ENCODE measurements at regions not wholly inside any gene's neighbourhood (a gene's known extent, or its start where the extent isn't known, plus 50 kb on each side); places are given as distances from the start of the nearest gene placed in this dataset.

DNA sequence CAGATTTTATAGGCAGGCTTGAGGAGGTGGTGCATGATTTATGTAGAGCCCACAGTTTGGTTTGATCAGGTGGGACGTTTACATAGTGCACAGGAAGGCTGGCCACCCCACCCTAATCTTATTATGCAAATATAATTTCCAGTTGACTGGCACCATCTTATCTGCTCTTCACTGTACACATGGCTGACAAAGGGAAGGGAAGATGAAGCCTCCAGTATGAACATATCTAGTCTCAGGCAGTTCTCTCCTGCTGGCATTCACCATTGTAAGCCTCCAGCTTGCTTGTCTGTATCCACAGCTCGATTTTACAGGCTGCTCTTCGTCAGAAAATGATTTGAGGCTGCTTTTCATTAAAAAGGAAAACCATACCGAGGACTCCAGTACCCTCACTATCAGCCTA, 278.3 kb downstream of the TECRL start:
- BruUV-seq (replicated peaks) = no TSS peak
- Mint-ChIP-seq H3K4me3 (ENCODE audit: low read depth, unreplicated experiment) (no peak overlapping the region), H3K4me1 (ENCODE audit: low read depth, unreplicated experiment) (no peaks in the 10 kb centered on the region), H3K27me3 (ENCODE audit: unreplicated experiment) (no peaks in the 10 kb centered on the region), H3K9me3 (ENCODE audit: low read depth, unreplicated experiment) (no peaks in the 10 kb centered on the region), H3K27ac (ENCODE audit: unreplicated experiment) (no peak overlapping the region), H3K36me3 (ENCODE audit: insufficient read depth, unreplicated experiment) (no peaks in the 10 kb centered on the region)
- TF ChIP-seq, protein P1, sequence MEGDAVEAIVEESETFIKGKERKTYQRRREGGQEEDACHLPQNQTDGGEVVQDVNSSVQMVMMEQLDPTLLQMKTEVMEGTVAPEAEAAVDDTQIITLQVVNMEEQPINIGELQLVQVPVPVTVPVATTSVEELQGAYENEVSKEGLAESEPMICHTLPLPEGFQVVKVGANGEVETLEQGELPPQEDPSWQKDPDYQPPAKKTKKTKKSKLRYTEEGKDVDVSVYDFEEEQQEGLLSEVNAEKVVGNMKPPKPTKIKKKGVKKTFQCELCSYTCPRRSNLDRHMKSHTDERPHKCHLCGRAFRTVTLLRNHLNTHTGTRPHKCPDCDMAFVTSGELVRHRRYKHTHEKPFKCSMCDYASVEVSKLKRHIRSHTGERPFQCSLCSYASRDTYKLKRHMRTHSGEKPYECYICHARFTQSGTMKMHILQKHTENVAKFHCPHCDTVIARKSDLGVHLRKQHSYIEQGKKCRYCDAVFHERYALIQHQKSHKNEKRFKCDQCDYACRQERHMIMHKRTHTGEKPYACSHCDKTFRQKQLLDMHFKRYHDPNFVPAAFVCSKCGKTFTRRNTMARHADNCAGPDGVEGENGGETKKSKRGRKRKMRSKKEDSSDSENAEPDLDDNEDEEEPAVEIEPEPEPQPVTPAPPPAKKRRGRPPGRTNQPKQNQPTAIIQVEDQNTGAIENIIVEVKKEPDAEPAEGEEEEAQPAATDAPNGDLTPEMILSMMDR (IDR thresholded peaks at IDR 0.05; ENCODE audit: unreplicated experiment) = no peak
- intact Hi-C loops (cut with micrococcal nuclease; ENCODE audit: unreplicated experiment) = no loop called here
- CTCF ChIA-PET = no interaction called here
- DNase-seq = no peak

DNA sequence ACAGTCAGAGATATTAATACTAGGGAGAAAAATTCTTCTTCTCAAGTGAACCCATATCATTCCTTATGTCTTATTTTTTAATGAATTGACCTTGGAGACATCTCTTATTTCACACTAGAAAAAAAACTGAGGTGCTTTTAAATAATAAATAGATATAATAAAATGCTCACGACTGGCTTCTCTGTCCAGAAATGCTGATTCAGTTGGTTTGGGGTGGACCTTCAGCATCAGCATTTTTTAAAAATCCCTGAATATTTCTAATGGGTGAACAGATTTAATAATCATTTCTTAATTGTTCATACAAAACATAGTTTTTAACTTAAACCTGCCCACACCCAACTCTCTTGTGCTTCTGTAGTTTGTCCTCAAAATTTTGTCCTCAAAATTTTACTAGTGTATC, 283.9 kb downstream of the TECRL start:
- Mint-ChIP-seq H3K36me3 (ENCODE audit: insufficient read depth, unreplicated experiment) (no peaks in the 10 kb centered on the region), H3K4me1 (ENCODE audit: low read depth, unreplicated experiment) (no peaks in the 10 kb centered on the region), H3K4me3 (ENCODE audit: low read depth, unreplicated experiment) (no peak overlapping the region), H3K9me3 (ENCODE audit: low read depth, unreplicated experiment) (peaks cover 3% of the 10 kb centered on the region), H3K27ac (ENCODE audit: unreplicated experiment) (no peak overlapping the region), H3K27me3 (ENCODE audit: unreplicated experiment) (no peaks in the 10 kb centered on the region)
- TF ChIP-seq, protein P1 (IDR thresholded peaks at IDR 0.05; ENCODE audit: unreplicated experiment) = no peak
- CTCF ChIA-PET = no interaction called here
- intact Hi-C loops (cut with micrococcal nuclease; ENCODE audit: unreplicated experiment) = no loop called here
- BruUV-seq (replicated peaks) = no TSS peak
- DNase-seq = no peak

DNA sequence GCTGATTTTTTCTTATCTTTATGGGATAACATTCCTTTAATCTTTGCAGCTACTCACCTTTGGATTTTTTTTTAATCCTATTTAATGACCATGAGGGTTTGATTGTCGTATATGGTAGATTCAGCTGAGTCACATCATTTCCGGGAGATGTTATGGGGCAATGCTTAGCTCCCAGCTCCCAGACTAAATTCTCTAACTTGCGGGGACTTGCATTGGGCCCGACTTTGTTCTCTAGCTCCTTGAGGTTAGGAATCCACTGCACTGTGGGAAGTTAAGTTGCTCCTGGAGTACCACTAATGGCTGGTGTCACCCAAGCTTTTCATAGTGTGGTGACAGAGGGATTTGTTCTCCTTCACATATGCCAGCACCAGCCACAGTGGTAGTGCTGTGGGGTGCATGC, 287.4 kb downstream of the TECRL start:
- intact Hi-C loops (cut with micrococcal nuclease; ENCODE audit: unreplicated experiment) = no loop called here
- Mint-ChIP-seq H3K4me1 (ENCODE audit: low read depth, unreplicated experiment) (no peaks in the 10 kb centered on the region), H3K27me3 (ENCODE audit: unreplicated experiment) (no peaks in the 10 kb centered on the region), H3K36me3 (ENCODE audit: insufficient read depth, unreplicated experiment) (no peaks in the 10 kb centered on the region), H3K9me3 (ENCODE audit: low read depth, unreplicated experiment) (peaks cover 5% of the 10 kb centered on the region), H3K4me3 (ENCODE audit: low read depth, unreplicated experiment) (no peak overlapping the region), H3K27ac (ENCODE audit: unreplicated experiment) (no peak overlapping the region)
- TF ChIP-seq, protein P1 (IDR thresholded peaks at IDR 0.05; ENCODE audit: unreplicated experiment) = no peak
- DNase-seq = no peak
- no TSS peak for BruUV-seq (replicated peaks)
- CTCF ChIA-PET = no interaction called here

DNA sequence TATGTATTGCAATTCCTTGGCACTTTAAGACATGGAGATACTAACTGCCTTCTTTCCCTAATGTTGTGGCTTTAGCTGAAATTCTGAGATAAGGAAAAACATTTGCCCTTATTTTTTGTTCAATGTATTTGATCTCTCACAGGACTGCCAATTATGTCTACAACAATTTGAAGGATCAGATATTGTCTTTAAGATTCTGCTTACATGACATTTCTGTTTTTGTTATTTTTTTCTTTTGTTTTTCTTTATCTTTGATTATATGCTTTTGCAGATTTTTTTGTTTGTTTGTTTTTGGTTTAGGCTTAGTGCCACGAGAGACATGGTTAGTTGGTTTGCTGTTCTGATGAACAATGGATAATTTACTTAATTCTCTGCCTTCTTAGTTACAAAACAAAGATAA, 303.3 kb downstream of the TECRL start:
- CTCF ChIA-PET = no interaction called here
- no peak overlapping the region for H3K27ac Mint-ChIP-seq (ENCODE audit: unreplicated experiment)
- no TSS peak for BruUV-seq (replicated peaks)
- no peaks in the 10 kb centered on the region for H3K9me3 Mint-ChIP-seq (ENCODE audit: low read depth, unreplicated experiment)
- no peak for DNase-seq
- no peak overlapping the region for H3K4me3 Mint-ChIP-seq (ENCODE audit: low read depth, unreplicated experiment)
- no peaks in the 10 kb centered on the region for H3K36me3 Mint-ChIP-seq (ENCODE audit: insufficient read depth, unreplicated experiment)
- TF ChIP-seq, protein P1 (IDR thresholded peaks at IDR 0.05; ENCODE audit: unreplicated experiment) = no peak
- H3K4me1 Mint-ChIP-seq (ENCODE audit: low read depth, unreplicated experiment) = no peaks in the 10 kb centered on the region
- intact Hi-C loops (cut with micrococcal nuclease; ENCODE audit: unreplicated experiment) = no loop called here
- H3K27me3 Mint-ChIP-seq (ENCODE audit: unreplicated experiment) = no peaks in the 10 kb centered on the region

DNA sequence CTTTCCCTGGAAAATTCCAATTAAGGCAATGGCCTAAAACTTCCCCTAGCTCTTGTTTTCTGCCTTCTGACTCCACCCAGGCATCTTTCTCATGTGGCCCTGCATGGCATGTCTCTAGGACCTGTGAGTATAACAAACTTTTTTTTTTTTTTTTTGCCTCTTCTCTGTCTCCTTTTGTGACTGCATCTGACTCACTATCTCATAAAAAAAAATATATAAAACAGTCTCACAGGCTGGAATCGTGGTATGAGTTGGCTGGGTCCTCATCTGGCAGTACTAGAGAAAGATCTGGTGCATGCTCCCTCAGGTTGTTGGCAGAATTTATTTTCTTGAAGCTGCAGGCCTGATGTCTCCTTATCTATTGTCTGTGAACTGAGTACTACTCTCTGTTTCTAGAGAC, 313.9 kb downstream of the TECRL start:
- CTCF ChIA-PET = no interaction called here
- intact Hi-C loops (cut with micrococcal nuclease; ENCODE audit: unreplicated experiment) = no loop called here
- Mint-ChIP-seq H3K36me3 (ENCODE audit: insufficient read depth, unreplicated experiment) (no peaks in the 10 kb centered on the region), H3K4me3 (ENCODE audit: low read depth, unreplicated experiment) (no peak overlapping the region), H3K9me3 (ENCODE audit: low read depth, unreplicated experiment) (peaks cover 2% of the 10 kb centered on the region), H3K4me1 (ENCODE audit: low read depth, unreplicated experiment) (no peaks in the 10 kb centered on the region), H3K27ac (ENCODE audit: unreplicated experiment) (no peak overlapping the region), H3K27me3 (ENCODE audit: unreplicated experiment) (no peaks in the 10 kb centered on the region)
- TF ChIP-seq, protein P1 (IDR thresholded peaks at IDR 0.05; ENCODE audit: unreplicated experiment) = no peak
- DNase-seq = no peak
- BruUV-seq (replicated peaks) = no TSS peak
